Right cardiac atrium (tissue), 5 donors: ENCODE measurements at regions not wholly inside any gene's neighbourhood (a gene's known extent, or its start where the extent isn't known, plus 50 kb on each side); places are given as distances from the start of the nearest gene placed in this dataset.

ENCODE experiments used
- ATAC-seq, 2 donors: fragments of 200-7000 bp; cut with Tn5 transposase; one replicate each; pipeline versions ENCODE4 v1.8.0 to v1.9.1; 2020; ENCODE audit warnings: moderate library complexity in 2 of 2, mild to moderate bottlenecking in 1 of 2
- DNase-seq, 3 donors: peaks; one replicate each; pipeline ENCODE4 v3.0.0-alpha.2; 2020
- H3K27ac ChIP-seq: one replicate; pipeline ENCODE4 v1.5.1; 2013; ENCODE audit warnings: mild to moderate bottlenecking, low read length, control low read depth, moderate library complexity
- H3K27me3 ChIP-seq: one replicate; pipeline ENCODE4 v1.6.1; 2013; ENCODE audit not compliant: control insufficient read depth, insufficient read depth
- H3K4me1 ChIP-seq: one replicate; pipeline ENCODE4 v1.6.1; 2013; ENCODE audit warnings: low read length; ENCODE audit not compliant: control insufficient read depth, insufficient read depth
- H3K4me3 ChIP-seq: one replicate; pipeline ENCODE4 v1.5.1; 2013; ENCODE audit warnings: low read length, control low read depth
- H3K9me3 ChIP-seq: one replicate; pipeline ENCODE4 v1.6.1; 2013; ENCODE audit warnings: low read length; ENCODE audit not compliant: control insufficient read depth
- WGBS: extraction: QIAGEN DNeasy Blood & Tissue Kit; methylation state at CpG from one replicate; pipeline ENCODE4 v1.1.7; 2013; 5-methylcytosine and 5-hydroxymethylcytosine counted together
- intact Hi-C, 4 donors: fragments of 100-400 bp; cut with DNase I; formaldehyde crosslinking; loops; one replicate each; pipeline versions ENCODE4 v1.11.0 to v1.14.0; 2022 to 2023
- donor health status: healthy with polysubstance abuse.
- donor health status: DM: no; HTN: yes; CAD: no.
- donor health status: DM: no; HTN: no; CAD: no.
- donor health status: DM: no; HTN: yes; CAD: no; lungs with severe emphysema.
- donor health status: DM: yes; HTN: yes; CAD: no.

GRCh38 chr6:6832439-6832838 is 243.9 kb downstream of the LY86 start:
- H3K4me3 ChIP-seq: no peak overlapping the region
- H3K4me1 ChIP-seq: no peaks in the 10 kb centered on the region
- intact Hi-C loops: no loop called here
- no peak overlapping the region for H3K27ac ChIP-seq
- H3K27me3 ChIP-seq: no peaks in the 10 kb centered on the region
- ATAC-seq: no peak
- WGBS: 91% methylated on average over 4 of the region's 4 CpGs
- no peaks in the 10 kb centered on the region for H3K9me3 ChIP-seq
- no peak for DNase-seq

GRCh38 chr6:6834356-6835222 is 246.1 kb downstream of the LY86 start:
- Histone ChIP-seq H3K27me3 (no peaks in the 10 kb centered on the region), H3K4me3 (no peak overlapping the region), H3K9me3 (no peaks in the 10 kb centered on the region), H3K27ac (no peak overlapping the region), H3K4me1 (no peaks in the 10 kb centered on the region)
- WGBS: 40% methylated on average over 16 of the region's 16 CpGs
- DNase-seq (no peak), ATAC-seq (peak; percentile 31 to 43)
- intact Hi-C loops: no loop called here

- WGBS: 90% methylated on average over 1 of the region's 1 CpG
- Histone ChIP-seq H3K27ac (no peak overlapping the region), H3K4me1 (no peaks in the 10 kb centered on the region), H3K9me3 (no peaks in the 10 kb centered on the region), H3K4me3 (no peak overlapping the region), H3K27me3 (no peaks in the 10 kb centered on the region)
- no peak for ATAC-seq
- DNase-seq: no peak
- intact Hi-C loops: no loop called here
These were observed 246.6 kb downstream of the LY86 start for GRCh38 chr6:6835223-6835503.

GRCh38 chr6:6836609-6837406 is 248.3 kb downstream of the LY86 start:
- H3K9me3 ChIP-seq: no peaks in the 10 kb centered on the region
- intact Hi-C loops: no loop called here
- 73% methylated on average over 3 of the region's 3 CpGs for WGBS

GRCh38 chr6:6837541-6838080 is 249.1 kb downstream of the LY86 start:
- no peak overlapping the region for H3K4me3 ChIP-seq
- H3K27ac ChIP-seq: no peak overlapping the region
- no peak for ATAC-seq
- H3K9me3 ChIP-seq: no peaks in the 10 kb centered on the region
- DNase-seq: no peak
- H3K4me1 ChIP-seq: no peaks in the 10 kb centered on the region
- no peaks in the 10 kb centered on the region for H3K27me3 ChIP-seq
- 79% methylated on average over 4 of the region's 4 CpGs for WGBS
- intact Hi-C loops: no loop called here

More at GRCh38 chr6:6836609-6837406, 248.3 kb downstream of the LY86 start:
- Histone ChIP-seq H3K4me3 (no peak overlapping the region), H3K4me1 (no peaks in the 10 kb centered on the region), H3K27ac (no peak overlapping the region), H3K27me3 (no peaks in the 10 kb centered on the region)
- ATAC-seq (no peak), DNase-seq (no peak)

- WGBS: 78% methylated on average over 5 of the region's 5 CpGs
These were observed 252.3 kb downstream of the LY86 start for GRCh38 chr6:6840831-6841291.

GRCh38 chr6:6841571-6841970 is 253.1 kb downstream of the LY86 start:
- 66% methylated on average over 3 of the region's 3 CpGs for WGBS
- no peak for ATAC-seq
- intact Hi-C loops: no loop called here

More at GRCh38 chr6:6840831-6841291, 252.3 kb downstream of the LY86 start:
- no peaks in the 10 kb centered on the region for H3K9me3 ChIP-seq
- intact Hi-C loops: no loop called here
- ATAC-seq: peak; percentile 13 to 40
- no peak overlapping the region for H3K27ac ChIP-seq
- DNase-seq: no peak
- no peaks in the 10 kb centered on the region for H3K4me1 ChIP-seq
- H3K27me3 ChIP-seq: no peaks in the 10 kb centered on the region
- no peak overlapping the region for H3K4me3 ChIP-seq

DNA sequence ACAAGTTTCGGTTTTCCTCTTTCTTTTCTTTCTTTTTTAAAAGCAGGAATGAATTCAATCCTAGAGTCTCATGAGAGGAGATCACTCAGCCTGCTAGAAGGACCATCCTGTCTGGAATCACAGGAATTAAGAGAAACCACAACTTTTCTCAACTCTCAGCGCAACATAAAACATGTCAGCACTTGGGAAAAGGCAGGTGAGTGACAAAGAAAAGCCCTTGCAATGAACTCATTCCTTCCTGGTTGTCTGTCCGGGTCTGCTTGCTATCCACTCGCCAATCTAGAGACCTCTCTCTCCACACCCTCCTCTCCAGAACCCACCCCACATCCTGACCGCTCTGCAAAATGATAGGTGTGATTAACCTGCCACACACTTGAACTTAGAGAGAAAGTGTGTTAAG is 253.8 kb downstream of the LY86 start:
- Histone ChIP-seq H3K27ac (no peak overlapping the region), H3K4me1 (no peaks in the 10 kb centered on the region), H3K9me3 (no peaks in the 10 kb centered on the region), H3K4me3 (no peak overlapping the region), H3K27me3 (no peaks in the 10 kb centered on the region)
- WGBS: 83% methylated on average over 5 of the region's 5 CpGs
- intact Hi-C loops: no loop called here
- DNase-seq (no peak), ATAC-seq (no peak)

More at GRCh38 chr6:6841571-6841970, 253.1 kb downstream of the LY86 start:
- Histone ChIP-seq H3K4me1 (no peaks in the 10 kb centered on the region), H3K27me3 (no peaks in the 10 kb centered on the region), H3K9me3 (no peaks in the 10 kb centered on the region), H3K4me3 (no peak overlapping the region), H3K27ac (no peak overlapping the region)
- DNase-seq: no peak

DNA sequence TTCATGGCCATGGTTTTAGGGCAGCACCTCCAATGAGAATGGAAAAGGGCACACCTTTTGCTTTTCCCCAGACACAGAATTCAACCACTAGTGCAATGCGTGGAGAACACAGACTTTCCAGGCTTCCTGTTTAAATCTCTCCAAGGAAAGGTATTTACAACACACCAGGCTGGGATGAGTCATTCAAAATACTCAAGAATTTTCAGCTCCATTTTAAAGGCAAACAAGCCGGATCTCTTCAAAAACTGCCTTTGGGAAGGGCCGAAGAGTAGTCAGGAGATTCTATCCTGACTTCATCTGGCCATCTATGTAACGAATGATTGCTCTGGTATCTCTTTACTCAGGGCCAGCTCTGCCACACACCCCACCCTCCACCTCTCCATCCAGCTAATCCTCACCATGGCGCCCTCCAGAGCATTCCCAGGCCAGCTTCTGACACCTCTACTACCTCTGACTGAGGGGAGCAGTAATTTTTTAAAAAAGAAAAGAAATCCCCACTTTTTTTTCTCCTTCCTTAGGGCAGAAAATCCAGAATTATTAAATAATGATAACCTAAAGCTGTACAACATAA is 254.6 kb downstream of the LY86 start:
- WGBS: 82% methylated on average over 5 of the region's 5 CpGs
- no peaks in the 10 kb centered on the region for H3K27me3 ChIP-seq
- H3K9me3 ChIP-seq: no peaks in the 10 kb centered on the region
- H3K4me3 ChIP-seq: no peak overlapping the region
- H3K27ac ChIP-seq: no peak overlapping the region
- DNase-seq (no peak), ATAC-seq (no peak)
- no peaks in the 10 kb centered on the region for H3K4me1 ChIP-seq
- intact Hi-C loops: no loop called here

DNA sequence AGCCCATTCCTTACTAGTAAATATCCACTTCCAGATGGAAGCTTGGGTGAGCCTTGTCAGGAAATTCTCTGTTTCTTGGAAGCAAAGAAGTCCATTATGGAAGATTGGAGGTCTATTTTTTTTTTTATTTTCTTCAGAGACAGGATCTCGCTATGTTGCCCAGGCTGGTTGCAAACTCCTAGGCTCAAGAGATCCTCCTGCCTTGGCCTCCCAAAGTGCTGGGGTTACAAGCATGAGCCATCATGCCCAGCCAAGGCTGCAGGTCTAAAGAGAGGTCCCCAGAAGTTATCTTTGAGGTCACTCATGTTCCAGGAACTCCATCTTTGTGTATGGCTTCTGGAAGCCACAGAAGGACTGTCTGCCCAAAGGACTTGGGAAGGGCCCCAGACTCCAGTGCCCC is 255.3 kb downstream of the LY86 start:
- intact Hi-C loops: no loop called here
- H3K27ac ChIP-seq: no peak overlapping the region
- 98% methylated on average over 1 of the region's 1 CpG for WGBS
- ATAC-seq: no peak
- H3K27me3 ChIP-seq: no peaks in the 10 kb centered on the region
- H3K9me3 ChIP-seq: no peaks in the 10 kb centered on the region
- no peak overlapping the region for H3K4me3 ChIP-seq
- no peak for DNase-seq
- no peaks in the 10 kb centered on the region for H3K4me1 ChIP-seq

DNA sequence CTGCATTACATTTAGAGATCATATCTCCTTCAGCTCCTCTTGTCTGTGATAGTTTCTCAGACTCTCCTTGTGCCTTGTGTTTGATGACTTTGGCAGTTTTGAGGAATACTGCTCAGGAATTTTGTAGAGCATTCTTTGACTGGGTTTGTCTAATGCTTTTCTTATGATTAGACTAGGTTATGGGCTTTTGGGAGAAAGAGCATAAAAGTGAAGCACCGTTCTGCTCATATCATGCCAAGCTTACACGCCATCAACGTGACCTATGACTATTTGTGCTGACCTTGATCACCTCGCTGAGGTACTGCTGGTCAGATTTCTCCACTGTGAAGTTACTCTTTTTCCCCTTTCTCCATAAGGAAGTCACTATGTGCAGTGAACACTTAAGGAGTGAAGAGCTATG is 256.0 kb downstream of the LY86 start:
- Histone ChIP-seq H3K27ac (no peak overlapping the region), H3K9me3 (no peaks in the 10 kb centered on the region), H3K27me3 (no peaks in the 10 kb centered on the region), H3K4me1 (no peaks in the 10 kb centered on the region), H3K4me3 (no peak overlapping the region)
- 91% methylated on average over 4 of the region's 4 CpGs for WGBS
- intact Hi-C loops: no loop called here
- no peak for DNase-seq
- no peak for ATAC-seq
